Mammary epithelial cell (primary cell): ENCODE measurements at regions not wholly inside any gene's neighbourhood (a gene's known extent, or its start where the extent isn't known, plus 50 kb on each side); places are given as distances from the start of the nearest gene placed in this dataset.

Experiments used
- EZH2 ChIP-seq: IDR thresholded peaks from 2 replicates; pipeline ENCODE4 v1.6.1; 2012; ENCODE audit warnings: low read length, inconsistent platforms, borderline replicate concordance
- TF ChIP-seq, protein P1 (sequence below), 2 donors: IDR thresholded peaks in 1 of 2; conservative IDR thresholded peaks in 1 of 2; 2 replicates each; pipeline ENCODE4 v1.5.1; 2011 to 2012; ENCODE audit warnings: inconsistent platforms in 2 of 2, low read length in 2 of 2, mild to moderate bottlenecking in 2 of 2, control low read depth in 1 of 2, low read depth in 1 of 2; ENCODE audit not compliant: insufficient read depth in 1 of 2; ENCODE audit errors: extremely low read depth in 1 of 2

- TF ChIP-seq, protein P1, sequence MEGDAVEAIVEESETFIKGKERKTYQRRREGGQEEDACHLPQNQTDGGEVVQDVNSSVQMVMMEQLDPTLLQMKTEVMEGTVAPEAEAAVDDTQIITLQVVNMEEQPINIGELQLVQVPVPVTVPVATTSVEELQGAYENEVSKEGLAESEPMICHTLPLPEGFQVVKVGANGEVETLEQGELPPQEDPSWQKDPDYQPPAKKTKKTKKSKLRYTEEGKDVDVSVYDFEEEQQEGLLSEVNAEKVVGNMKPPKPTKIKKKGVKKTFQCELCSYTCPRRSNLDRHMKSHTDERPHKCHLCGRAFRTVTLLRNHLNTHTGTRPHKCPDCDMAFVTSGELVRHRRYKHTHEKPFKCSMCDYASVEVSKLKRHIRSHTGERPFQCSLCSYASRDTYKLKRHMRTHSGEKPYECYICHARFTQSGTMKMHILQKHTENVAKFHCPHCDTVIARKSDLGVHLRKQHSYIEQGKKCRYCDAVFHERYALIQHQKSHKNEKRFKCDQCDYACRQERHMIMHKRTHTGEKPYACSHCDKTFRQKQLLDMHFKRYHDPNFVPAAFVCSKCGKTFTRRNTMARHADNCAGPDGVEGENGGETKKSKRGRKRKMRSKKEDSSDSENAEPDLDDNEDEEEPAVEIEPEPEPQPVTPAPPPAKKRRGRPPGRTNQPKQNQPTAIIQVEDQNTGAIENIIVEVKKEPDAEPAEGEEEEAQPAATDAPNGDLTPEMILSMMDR (conservative IDR thresholded peaks at IDR 0.05 in 1 of 2, IDR thresholded peaks at IDR 0.05 in 1 of 2; ENCODE audit: extremely low read depth in 1 of 2, insufficient read depth in 1 of 2, low read depth in 1 of 2, low read length in 2 of 2), result no peak
- no peak for TF ChIP-seq EZH2
Measured at GRCh38 chr16:76970745-76971099, 220.3 kb upstream of the MON1B start.
